ENCODE measurements at regions not wholly inside any gene's neighbourhood (a gene's known extent, or its start where the extent isn't known, plus 50 kb on each side); places are given as distances from the start of the nearest gene placed in this dataset.

GRCh38 chr5:139733698-139734538 is 61.7 kb upstream of the PSD2 start:
- DNase-seq, result peak; percentile 67
- no peaks in the 10 kb centered on the region for H3K36me3 ChIP-seq (replicated peaks; ENCODE audit: control insufficient read depth, insufficient read depth, low read length)
- H3K4me3 ChIP-seq (ENCODE audit: insufficient read depth, low read depth, low read length), result no peak overlapping the region
- no peaks in the 10 kb centered on the region for H3K27me3 ChIP-seq (ENCODE audit: control insufficient read depth, insufficient read depth, low read length)

DNA sequence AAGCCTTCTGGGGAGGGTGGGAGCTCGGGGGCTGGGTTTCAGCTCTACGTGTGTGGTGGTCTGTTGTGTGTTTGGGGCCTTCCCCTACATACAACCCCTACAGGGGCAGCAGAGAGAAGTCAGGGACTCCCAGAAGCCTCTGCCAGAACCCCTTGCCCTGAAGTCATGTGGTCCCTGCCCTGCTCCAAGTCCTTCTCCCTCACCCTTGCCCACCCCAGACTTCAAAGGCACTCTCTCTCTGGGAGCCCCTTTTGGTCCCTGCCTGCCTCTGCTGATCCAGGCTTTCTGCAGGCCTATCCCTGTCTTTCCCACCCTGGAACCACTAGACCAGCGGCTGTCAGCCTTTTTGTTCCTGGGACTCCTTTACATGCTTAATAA is 61.1 kb upstream of the PSD2 start:
- Histone ChIP-seq H3K36me3 (replicated peaks; ENCODE audit: control insufficient read depth, insufficient read depth, low read length) (no peaks in the 10 kb centered on the region), H3K27me3 (ENCODE audit: control insufficient read depth, insufficient read depth, low read length) (no peaks in the 10 kb centered on the region), H3K4me3 (ENCODE audit: insufficient read depth, low read depth, low read length) (no peak overlapping the region)
- no peak for DNase-seq

DNA sequence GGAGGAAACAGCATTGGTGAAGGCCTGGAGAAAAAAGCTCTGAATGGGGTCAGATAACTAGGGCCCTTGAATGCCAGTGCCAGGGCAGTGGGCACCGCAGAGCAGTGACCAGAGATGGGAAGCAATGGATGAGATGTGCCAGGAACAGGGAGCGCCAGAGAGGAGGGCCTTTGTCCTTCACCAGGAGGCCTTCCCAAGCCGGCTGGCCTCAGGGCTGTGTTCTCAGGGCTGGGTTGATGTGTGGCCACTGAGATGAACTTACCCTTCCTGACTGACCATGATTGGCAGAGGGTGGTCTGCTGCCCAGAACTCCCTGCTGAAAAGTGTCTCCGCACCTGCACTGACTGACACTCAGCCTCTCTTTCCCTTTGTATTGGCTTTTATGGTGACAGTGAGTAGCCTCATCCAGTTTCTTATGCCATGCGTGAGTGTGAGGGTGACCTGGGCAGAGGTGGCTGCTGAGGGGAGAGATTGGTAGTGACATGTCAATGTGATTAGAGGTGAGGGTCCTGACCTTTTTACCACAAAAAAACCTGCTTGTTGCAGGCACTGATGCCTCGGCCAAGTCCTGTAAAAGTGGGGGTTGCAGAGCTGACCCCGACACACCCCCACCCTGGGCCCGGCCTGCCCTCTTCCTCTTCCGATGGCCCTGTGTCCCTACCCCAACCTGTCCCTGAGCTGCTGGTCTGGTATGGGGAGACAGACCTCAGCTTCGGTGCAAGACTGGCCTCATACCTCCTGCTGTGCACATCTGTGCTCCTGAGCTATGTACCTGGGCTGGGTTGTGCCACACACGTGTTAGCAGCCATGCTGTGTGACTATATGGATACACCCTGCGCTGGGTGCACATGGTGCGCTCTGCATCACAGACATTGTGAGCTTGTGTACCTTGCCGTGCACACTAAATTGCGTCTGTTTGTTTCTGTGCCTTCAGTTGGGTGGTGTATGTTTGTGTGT is 57.1 kb upstream of the PSD2 start:
- Histone ChIP-seq H3K4me3 (ENCODE audit: insufficient read depth, low read depth, low read length) (no peak overlapping the region), H3K27me3 (ENCODE audit: control insufficient read depth, insufficient read depth, low read length) (no peaks in the 10 kb centered on the region; the same call in 1 of the 2 replicates), H3K36me3 (replicated peaks; ENCODE audit: control insufficient read depth, insufficient read depth, low read length) (no peaks in the 10 kb centered on the region)
- peak; percentile 51 for DNase-seq

- Histone ChIP-seq H3K36me3 (replicated peaks; ENCODE audit: control insufficient read depth, insufficient read depth, low read length) (no peaks in the 10 kb centered on the region), H3K4me3 (ENCODE audit: insufficient read depth, low read depth, low read length) (no peak overlapping the region), H3K27me3 (ENCODE audit: control insufficient read depth, insufficient read depth, low read length) (no peaks in the 10 kb centered on the region; the same call in 1 of the 2 replicates)
- DNase-seq, result peak; percentile 42
These were observed 56.2 kb upstream of the PSD2 start for GRCh38 chr5:139739150-139739974.

- no peak overlapping the region for H3K4me3 ChIP-seq (ENCODE audit: insufficient read depth, low read depth, low read length)
- peak; percentile 42 for DNase-seq
- no peaks in the 10 kb centered on the region; the same call in 1 of the 2 replicates for H3K27me3 ChIP-seq (ENCODE audit: control insufficient read depth, insufficient read depth, low read length)
- no peaks in the 10 kb centered on the region for H3K36me3 ChIP-seq (replicated peaks; ENCODE audit: control insufficient read depth, insufficient read depth, low read length)
These were observed 55.2 kb upstream of the PSD2 start for GRCh38 chr5:139740138-139740991.

DNA sequence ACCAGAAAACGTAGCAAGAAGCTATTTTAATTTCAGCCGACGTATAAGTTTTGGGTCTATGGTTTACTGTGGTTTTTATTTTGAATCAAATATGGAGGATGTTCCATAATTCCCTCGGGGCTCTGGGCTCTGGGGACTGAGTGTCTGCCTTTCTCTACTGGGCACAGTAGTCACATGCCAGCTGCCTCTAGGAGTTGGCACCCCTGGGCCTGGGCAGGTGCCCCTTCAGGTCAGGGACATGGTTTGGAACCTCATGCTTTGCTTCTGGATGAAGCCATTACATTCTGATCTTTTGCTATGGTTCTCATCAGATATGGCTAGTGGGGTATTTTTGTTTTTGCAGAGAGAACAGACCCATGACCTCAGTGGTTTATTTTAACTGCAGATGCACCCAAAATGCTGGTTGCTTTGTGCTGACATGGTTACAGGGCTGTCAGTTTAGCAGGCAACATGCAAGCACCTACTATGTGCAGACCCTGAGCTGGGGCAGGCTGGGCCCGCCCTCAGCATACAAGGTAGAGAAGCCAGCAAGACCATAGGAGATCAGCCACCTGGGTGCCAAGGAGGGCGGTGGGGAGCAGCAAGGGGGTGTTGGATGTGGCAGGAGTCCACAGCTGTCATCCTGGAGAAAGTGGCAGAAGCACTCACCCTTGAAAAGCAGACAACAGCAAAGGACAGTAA is 54.5 kb upstream of the PSD2 start:
- H3K27me3 ChIP-seq (ENCODE audit: control insufficient read depth, insufficient read depth, low read length), result no peaks in the 10 kb centered on the region; the same call in 1 of the 2 replicates
- no peaks in the 10 kb centered on the region for H3K36me3 ChIP-seq (replicated peaks; ENCODE audit: control insufficient read depth, insufficient read depth, low read length)
- H3K4me3 ChIP-seq (ENCODE audit: insufficient read depth, low read depth, low read length), result no peak overlapping the region
- DNase-seq, result no peak

- Histone ChIP-seq H3K4me3 (ENCODE audit: insufficient read depth, low read depth, low read length) (no peak overlapping the region), H3K27me3 (ENCODE audit: control insufficient read depth, insufficient read depth, low read length) (peaks cover 5% of the 10 kb centered on the region), H3K36me3 (replicated peaks; ENCODE audit: control insufficient read depth, insufficient read depth, low read length) (no peaks in the 10 kb centered on the region)
- no peak for DNase-seq
These were observed 53.8 kb upstream of the PSD2 start for GRCh38 chr5:139741823-139742172.

GRCh38 chr5:139742173-139742903 is 53.3 kb upstream of the PSD2 start:
- DNase-seq, result peak; percentile 74

DNA sequence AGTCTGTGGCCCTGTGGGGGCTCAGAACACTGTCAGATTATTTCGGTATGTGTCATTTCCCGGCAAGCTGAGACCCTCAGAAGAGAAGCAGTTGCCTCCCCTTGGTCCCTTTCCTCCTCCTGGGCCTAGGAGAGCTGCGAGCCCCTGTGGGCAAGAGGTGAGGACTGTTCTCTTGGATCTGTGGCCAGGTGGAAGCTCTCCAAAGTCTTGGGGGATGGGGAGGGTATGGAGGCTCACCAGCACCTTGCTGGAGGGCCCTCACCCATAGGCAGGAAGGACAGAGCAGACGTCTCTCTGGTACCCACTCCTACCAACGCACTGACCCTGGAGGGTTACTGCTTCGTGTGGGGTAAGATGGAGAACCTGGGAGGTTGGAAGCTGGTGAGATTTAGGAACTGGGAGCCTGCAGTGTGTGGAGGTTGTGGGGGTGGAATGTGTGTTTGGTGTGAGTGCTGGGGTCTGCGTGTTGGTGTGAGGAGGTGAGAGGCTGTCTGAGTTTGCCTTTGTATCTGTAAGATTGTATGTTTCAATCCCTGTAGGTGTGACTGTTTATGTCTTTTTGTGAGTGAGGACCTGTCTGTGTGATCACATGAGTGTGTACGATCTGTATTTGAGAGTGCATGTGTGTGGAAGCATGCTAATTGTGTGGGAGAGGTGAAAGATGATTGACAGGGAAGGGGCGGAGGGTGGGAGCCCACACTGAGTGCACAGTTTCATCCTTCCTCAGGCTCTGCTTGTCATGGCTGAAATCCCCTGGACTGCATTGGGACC is 52.4 kb upstream of the PSD2 start:
- DNase-seq, result no peak
- no peaks in the 10 kb centered on the region for H3K36me3 ChIP-seq (replicated peaks; ENCODE audit: control insufficient read depth, insufficient read depth, low read length)
- no peak overlapping the region for H3K4me3 ChIP-seq (ENCODE audit: insufficient read depth, low read depth, low read length)
- H3K27me3 ChIP-seq (ENCODE audit: control insufficient read depth, insufficient read depth, low read length), result peaks cover 19% of the 10 kb centered on the region

More at GRCh38 chr5:139742173-139742903, 53.3 kb upstream of the PSD2 start:
- peaks cover 10% of the 10 kb centered on the region for H3K27me3 ChIP-seq (ENCODE audit: control insufficient read depth, insufficient read depth, low read length)
- no peak overlapping the region for H3K4me3 ChIP-seq (ENCODE audit: insufficient read depth, low read depth, low read length)
- H3K36me3 ChIP-seq (replicated peaks; ENCODE audit: control insufficient read depth, insufficient read depth, low read length), result no peaks in the 10 kb centered on the region

DNA sequence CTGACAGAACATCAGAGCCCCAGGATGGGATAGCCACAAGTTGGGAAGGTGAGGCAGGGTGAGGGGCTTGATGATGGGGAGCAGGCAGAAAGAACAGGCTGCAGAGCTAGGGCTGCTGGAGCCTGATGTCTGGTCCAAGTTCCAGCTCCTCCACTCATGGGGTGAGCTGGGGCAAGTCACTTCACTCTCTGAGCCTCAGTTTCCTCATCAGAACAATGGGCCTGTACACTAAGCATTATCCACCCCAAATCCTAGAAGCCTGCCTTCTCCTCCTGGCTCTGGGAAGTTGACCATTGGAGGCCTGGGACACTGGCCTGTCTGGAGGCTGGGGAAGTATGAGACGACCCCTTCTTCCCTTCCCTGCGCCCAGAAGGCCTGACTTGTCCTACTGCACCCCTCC is 51.8 kb upstream of the PSD2 start:
- Histone ChIP-seq H3K4me3 (ENCODE audit: insufficient read depth, low read depth, low read length) (no peak overlapping the region), H3K27me3 (ENCODE audit: control insufficient read depth, insufficient read depth, low read length) (peaks cover 25% of the 10 kb centered on the region), H3K36me3 (replicated peaks; ENCODE audit: control insufficient read depth, insufficient read depth, low read length) (no peaks in the 10 kb centered on the region)
- DNase-seq, result no peak

GRCh38 chr5:139744471-139745131 is 51.0 kb upstream of the PSD2 start:
- DNase-seq, result no peak
- Histone ChIP-seq H3K27me3 (ENCODE audit: control insufficient read depth, insufficient read depth, low read length) (peaks cover 33% of the 10 kb centered on the region), H3K4me3 (ENCODE audit: insufficient read depth, low read depth, low read length) (no peak overlapping the region), H3K36me3 (replicated peaks; ENCODE audit: control insufficient read depth, insufficient read depth, low read length) (no peaks in the 10 kb centered on the region)

All from H7 (cell line).